ENCODE measurements at regions not wholly inside any gene's neighbourhood (a gene's known extent, or its start where the extent isn't known, plus 50 kb on each side); places are given as distances from the start of the nearest gene placed in this dataset.

DNA sequence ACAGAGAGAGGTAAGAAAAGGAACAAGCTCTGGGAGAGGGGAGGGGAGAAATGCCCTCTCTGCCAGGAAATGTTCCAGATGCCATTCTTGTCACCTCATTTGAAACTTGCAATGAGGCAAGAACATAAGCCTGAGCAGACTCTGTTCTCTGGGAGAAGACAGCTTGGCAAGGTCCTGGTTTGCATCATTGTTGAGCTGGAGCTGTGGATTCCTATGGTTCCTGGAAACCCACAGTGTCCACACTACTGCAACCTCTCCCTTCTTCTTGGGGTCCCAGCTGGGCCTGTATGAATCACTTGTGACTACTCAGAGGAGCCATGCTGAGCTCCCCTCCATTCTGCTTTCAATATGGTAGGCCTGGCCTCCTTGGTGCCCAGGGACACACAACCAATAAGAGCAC lies 60.8 kb upstream of the HECTD2 start:
- Histone ChIP-seq H3K27ac (ENCODE audit: low read depth in 1 of 2, low read length in 1 of 2) (peak overlapping the region; percentile 5 to 70), H3K27me3 (ENCODE audit: control insufficient read depth in 3 of 3, insufficient read depth in 3 of 3, low read length in 2 of 3) (no peaks in the 10 kb centered on the region), H3K9ac (ENCODE audit: insufficient read depth in 1 of 2, low read length in 2 of 2) (no peak overlapping the region), H3K4me3 (no peak overlapping the region), H3K36me3 (ENCODE audit: control insufficient read depth in 4 of 4, insufficient read depth in 4 of 4, low read length in 4 of 4) (no peaks in the 10 kb centered on the region), H3K4me1 (ENCODE audit: control insufficient read depth in 5 of 5, insufficient read depth in 5 of 5, low read length in 5 of 5) (peaks cover 0 to 6% (median 0%) of the 10 kb centered on the region in 5 donors), H3K9me3 (ENCODE audit: control insufficient read depth in 4 of 4, insufficient read depth in 3 of 4, low read length in 3 of 4) (no peaks in the 10 kb centered on the region)
- no peak for ATAC-seq (ENCODE audit: insufficient read depth, low FRiP score)
- TF ChIP-seq, protein P1, sequence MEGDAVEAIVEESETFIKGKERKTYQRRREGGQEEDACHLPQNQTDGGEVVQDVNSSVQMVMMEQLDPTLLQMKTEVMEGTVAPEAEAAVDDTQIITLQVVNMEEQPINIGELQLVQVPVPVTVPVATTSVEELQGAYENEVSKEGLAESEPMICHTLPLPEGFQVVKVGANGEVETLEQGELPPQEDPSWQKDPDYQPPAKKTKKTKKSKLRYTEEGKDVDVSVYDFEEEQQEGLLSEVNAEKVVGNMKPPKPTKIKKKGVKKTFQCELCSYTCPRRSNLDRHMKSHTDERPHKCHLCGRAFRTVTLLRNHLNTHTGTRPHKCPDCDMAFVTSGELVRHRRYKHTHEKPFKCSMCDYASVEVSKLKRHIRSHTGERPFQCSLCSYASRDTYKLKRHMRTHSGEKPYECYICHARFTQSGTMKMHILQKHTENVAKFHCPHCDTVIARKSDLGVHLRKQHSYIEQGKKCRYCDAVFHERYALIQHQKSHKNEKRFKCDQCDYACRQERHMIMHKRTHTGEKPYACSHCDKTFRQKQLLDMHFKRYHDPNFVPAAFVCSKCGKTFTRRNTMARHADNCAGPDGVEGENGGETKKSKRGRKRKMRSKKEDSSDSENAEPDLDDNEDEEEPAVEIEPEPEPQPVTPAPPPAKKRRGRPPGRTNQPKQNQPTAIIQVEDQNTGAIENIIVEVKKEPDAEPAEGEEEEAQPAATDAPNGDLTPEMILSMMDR (IDR thresholded peaks at IDR 0.05; ENCODE audit: control extremely low read depth, extremely low read depth), result no peak
- DNase-seq, result peak; percentile 15 to 47 (median 41)

DNA sequence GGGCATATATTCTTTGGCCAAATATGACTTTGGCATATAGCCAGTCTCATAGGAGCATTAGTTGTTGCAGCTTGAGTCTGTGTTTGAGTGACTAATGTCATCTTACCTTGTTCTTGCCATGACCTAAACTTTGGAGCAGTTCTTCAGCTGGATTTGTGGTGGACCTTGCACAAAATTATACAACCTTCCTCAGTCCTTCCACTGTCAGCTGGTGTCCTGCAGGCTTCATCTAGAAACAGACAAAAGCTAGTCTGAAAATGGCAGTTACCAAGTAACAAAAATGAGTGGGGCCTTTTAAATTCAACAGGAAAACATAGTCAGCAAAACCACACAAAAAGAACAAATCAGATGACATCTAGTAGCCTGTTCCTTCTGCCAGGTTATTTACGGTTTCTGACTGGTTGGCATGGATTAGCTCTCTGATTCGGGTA lies 59.5 kb upstream of the HECTD2 start:
- Histone ChIP-seq H3K4me3 (no peak overlapping the region), H3K9me3 (ENCODE audit: control insufficient read depth in 4 of 4, insufficient read depth in 3 of 4, low read length in 3 of 4) (no peaks in the 10 kb centered on the region), H3K27me3 (ENCODE audit: control insufficient read depth in 3 of 3, insufficient read depth in 3 of 3, low read length in 2 of 3) (no peaks in the 10 kb centered on the region), H3K4me1 (ENCODE audit: control insufficient read depth in 5 of 5, insufficient read depth in 5 of 5, low read length in 5 of 5) (peaks cover 0 to 6% (median 0%) of the 10 kb centered on the region in 5 donors), H3K36me3 (ENCODE audit: control insufficient read depth in 4 of 4, insufficient read depth in 4 of 4, low read length in 4 of 4) (no peaks in the 10 kb centered on the region), H3K27ac (ENCODE audit: low read depth in 1 of 2, low read length in 1 of 2) (no peak overlapping the region), H3K9ac (ENCODE audit: insufficient read depth in 1 of 2, low read length in 2 of 2) (no peak overlapping the region)
- 55 to 65% methylated on average over 2 of the region's 2 CpGs for WGBS, 2 donors
- DNase-seq, result peak in 2 of 3 donors; percentile 3 to 21
- TF ChIP-seq, protein P1 (IDR thresholded peaks at IDR 0.05; ENCODE audit: control extremely low read depth, extremely low read depth), result no peak
- ATAC-seq (ENCODE audit: insufficient read depth, low FRiP score), result no peak

DNA sequence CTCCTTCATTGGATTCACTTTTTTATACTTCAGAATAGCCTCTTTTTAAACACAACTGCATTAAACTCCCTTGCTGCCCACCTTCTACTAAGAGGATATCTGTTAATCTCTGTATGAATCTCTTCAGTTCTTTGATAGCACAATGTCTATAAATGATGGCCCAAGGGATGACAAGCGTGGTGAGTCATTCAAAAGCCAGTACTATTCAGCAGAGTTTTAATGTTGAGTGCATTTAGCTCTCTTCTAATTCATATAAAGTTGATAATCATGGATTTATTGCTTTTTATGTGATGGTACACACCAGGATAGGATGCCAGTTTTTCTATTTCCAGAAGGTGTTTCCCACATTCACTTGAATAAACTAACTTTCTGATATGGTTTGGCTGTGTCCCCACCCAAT lies 57.4 kb upstream of the HECTD2 start:
- TF ChIP-seq, protein P1 (IDR thresholded peaks at IDR 0.05; ENCODE audit: control extremely low read depth, extremely low read depth), result no peak
- 90 to 92% methylated on average over 1 of the region's 1 CpG for WGBS, 2 donors

More for the DNA sequence above, 57.4 kb upstream of the HECTD2 start:
- H3K9me3 ChIP-seq (ENCODE audit: control insufficient read depth in 4 of 4, insufficient read depth in 3 of 4, low read length in 3 of 4), result no peaks in the 10 kb centered on the region
- H3K9ac ChIP-seq (ENCODE audit: insufficient read depth in 1 of 2, low read length in 2 of 2), result no peak overlapping the region
- no peaks in the 10 kb centered on the region for H3K36me3 ChIP-seq (ENCODE audit: control insufficient read depth in 4 of 4, insufficient read depth in 4 of 4, low read length in 4 of 4)
- no peaks in the 10 kb centered on the region for H3K27me3 ChIP-seq (ENCODE audit: control insufficient read depth in 3 of 3, insufficient read depth in 3 of 3, low read length in 2 of 3)
- no peak for ATAC-seq (ENCODE audit: insufficient read depth, low FRiP score)
- no peak for DNase-seq
- peaks cover 0 to 6% (median 0%) of the 10 kb centered on the region in 5 donors for H3K4me1 ChIP-seq (ENCODE audit: control insufficient read depth in 5 of 5, insufficient read depth in 5 of 5, low read length in 5 of 5)
- H3K27ac ChIP-seq (ENCODE audit: low read depth in 1 of 2, low read length in 1 of 2), result no peak overlapping the region
- H3K4me3 ChIP-seq, result no peak overlapping the region
